CD14-positive monocyte (primary cell): ENCODE measurements at regions not wholly inside any gene's neighbourhood (a gene's known extent, or its start where the extent isn't known, plus 50 kb on each side); places are given as distances from the start of the nearest gene placed in this dataset.

Source experiments
- DNase-seq, 3 donors: peaks; one replicate each; pipeline ENCODE4 v3.0.0-alpha.2; 2011 to 2022
- H2AFZ ChIP-seq: 2 replicates; pipeline ENCODE4 v1.6.0; 2012; ENCODE audit warnings: mild to moderate bottlenecking, low read depth, low read length, inconsistent platforms; ENCODE audit not compliant: insufficient read depth, poor library complexity, severe bottlenecking
- H3K27ac ChIP-seq, 2 donors: 1 replicate in 1 of 2; 2 replicates in 1 of 2; pipeline ENCODE4 v1.5.1; 2012 to 2013; ENCODE audit warnings: low read length in 2 of 2, control low read depth in 1 of 2, inconsistent platforms in 1 of 2, low read depth in 1 of 2, mild to moderate bottlenecking in 1 of 2
- H3K27me3 ChIP-seq, 2 donors: one replicate each; pipeline versions ENCODE4 v1.6.0 to v1.6.1; 2011 to 2013; ENCODE audit warnings: low read length in 2 of 2; ENCODE audit not compliant: control insufficient read depth in 2 of 2, insufficient read depth in 2 of 2
- H3K36me3 ChIP-seq, 2 donors: replicated peaks in 1 of 2; 1 replicate in 1 of 2; 2 replicates in 1 of 2; pipeline versions ENCODE4 v1.5.1 to v1.6.1; 2012 to 2013; ENCODE audit warnings: low read length in 2 of 2, control low read depth in 1 of 2, inconsistent platforms in 1 of 2, mild to moderate bottlenecking in 1 of 2; ENCODE audit not compliant: insufficient read depth in 2 of 2, control insufficient read depth in 1 of 2
- H3K4me1 ChIP-seq, 2 donors: 1 replicate in 1 of 2; 2 replicates in 1 of 2; pipeline versions ENCODE4 v1.5.1 to v1.6.1; 2012 to 2013; ENCODE audit warnings: low read length in 2 of 2, control low read depth in 1 of 2, inconsistent platforms in 1 of 2, mild to moderate bottlenecking in 1 of 2, moderate library complexity in 1 of 2; ENCODE audit not compliant: insufficient read depth in 2 of 2, control insufficient read depth in 1 of 2
- H3K4me2 ChIP-seq: replicated peaks from 2 replicates; pipeline ENCODE3; 2012; ENCODE audit warnings: low read length, moderate library complexity, mild to moderate bottlenecking; ENCODE audit not compliant: poor library complexity, severe bottlenecking; ENCODE audit errors: extremely low read depth
- H3K4me3 ChIP-seq, 3 experiments: fragments of 200-600 bp in 1 of 3; sonication (generic) in 1 of 3; replicated peaks in 1 of 3; 1 replicate in 2 of 3; 2 replicates in 1 of 3; pipeline ENCODE4 v1.5.1; 2011 to 2013; ENCODE audit warnings: low read length in 3 of 3, mild to moderate bottlenecking in 3 of 3, control low read depth in 2 of 3, low read depth in 2 of 3, inconsistent platforms in 1 of 3, moderate library complexity in 1 of 3
- H3K79me2 ChIP-seq: 2 replicates; pipeline ENCODE4 v1.6.0; 2012; ENCODE audit warnings: mild to moderate bottlenecking, control low read depth, inconsistent platforms, low read length, moderate library complexity; ENCODE audit not compliant: insufficient read depth
- H3K9ac ChIP-seq: 2 replicates; pipeline ENCODE4 v1.6.0; 2017; ENCODE audit warnings: low read length, mild to moderate bottlenecking; ENCODE audit not compliant: insufficient read depth, poor library complexity, severe bottlenecking
- H3K9me3 ChIP-seq, 2 donors: replicated peaks in 1 of 2; 1 replicate in 1 of 2; 2 replicates in 1 of 2; pipeline versions ENCODE4 v1.5.1 to v1.6.1; 2012 to 2013; ENCODE audit warnings: low read length in 2 of 2, control low read depth in 1 of 2; ENCODE audit not compliant: control insufficient read depth in 1 of 2, insufficient read depth in 1 of 2
- H4K20me1 ChIP-seq: 2 replicates; pipeline ENCODE4 v1.6.0; 2012; ENCODE audit warnings: mild to moderate bottlenecking, low read length, control low read depth, moderate library complexity; ENCODE audit not compliant: insufficient read depth
- H3K27ac Mint-ChIP-seq, 7 donors: one replicate each; pipeline ENCODE4 v1.8.0; 2020; ENCODE audit warnings: mild to moderate bottlenecking in 7 of 7, mixed read lengths in 7 of 7, moderate library complexity in 6 of 7, inconsistent platforms in 2 of 7
- H3K27me3 Mint-ChIP-seq, 3 donors: one replicate each; pipeline ENCODE4 v1.8.0; 2021 to 2022; ENCODE audit warnings: low read depth in 3 of 3, mild to moderate bottlenecking in 3 of 3, mixed read lengths in 3 of 3, moderate library complexity in 3 of 3, inconsistent platforms in 1 of 3
- H3K36me3 Mint-ChIP-seq, 2 donors: one replicate each; pipeline ENCODE4 v1.8.0; 2020; ENCODE audit warnings: mixed read lengths in 2 of 2, inconsistent platforms in 1 of 2, mild to moderate bottlenecking in 1 of 2
- H3K4me1 Mint-ChIP-seq: one replicate; pipeline ENCODE4 v1.8.0; 2020; ENCODE audit warnings: mild to moderate bottlenecking, mixed read lengths
- H3K4me3 Mint-ChIP-seq, 2 donors: one replicate each; pipeline ENCODE4 v1.8.0; 2020; ENCODE audit warnings: mild to moderate bottlenecking in 2 of 2, mixed read lengths in 2 of 2, moderate library complexity in 1 of 2
- H3K9me3 Mint-ChIP-seq, 7 donors: one replicate each; pipeline ENCODE4 v1.8.0; 2020 to 2022; ENCODE audit warnings: mixed read lengths in 7 of 7, mild to moderate bottlenecking in 6 of 7, moderate library complexity in 6 of 7, inconsistent platforms in 2 of 7
- WGBS: methylation state at CpG from one replicate; pipeline ENCODE4 v1.1.5; 2013; ENCODE audit warnings: missing lambda C conversion rate; ENCODE audit not compliant: insufficient coverage; 5-methylcytosine and 5-hydroxymethylcytosine counted together
- intact Hi-C, 2 donors: fragments of 100-400 bp; cut with micrococcal nuclease; formaldehyde crosslinking; loops; one replicate each; pipeline versions ENCODE4 v1.15.0 to v1.15.1; 2023
- TF ChIP-seq, protein P1 (sequence below): fragments of 200-600 bp; IDR thresholded peaks from one replicate; pipeline ENCODE4 v1.8.0; 2022; ENCODE audit warnings: antibody characterized with exemption, mild to moderate bottlenecking

DNA sequence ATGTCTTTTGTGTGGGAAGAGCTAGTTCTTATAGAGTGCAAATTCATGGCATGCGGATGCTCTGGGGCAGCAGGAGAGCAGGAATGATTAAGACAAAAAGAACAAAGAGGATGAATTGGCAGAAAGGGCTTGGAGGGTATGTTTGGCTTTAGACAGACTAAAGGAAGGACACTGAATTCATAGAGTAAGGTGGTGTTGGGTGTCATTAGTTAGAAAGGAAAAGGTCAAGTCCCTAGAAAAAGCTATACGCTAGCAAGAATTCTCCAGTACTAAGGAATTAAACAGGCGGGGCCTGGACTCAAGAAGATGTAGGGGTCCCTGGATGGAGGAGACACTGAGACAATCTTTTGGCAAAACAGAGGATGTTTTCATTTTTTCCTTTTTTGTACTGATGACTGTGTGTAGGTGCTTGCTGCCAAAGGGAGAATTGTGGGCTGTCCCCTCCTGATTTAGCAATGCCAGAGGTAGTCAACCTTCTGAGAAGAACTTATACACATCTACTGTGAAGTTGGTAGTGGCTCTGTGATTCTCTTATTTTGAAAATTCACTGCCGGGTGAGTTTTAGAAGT lies 391.0 kb downstream of the SPRY1 start:
- DNase-seq: no peak
- TF ChIP-seq, protein P1, sequence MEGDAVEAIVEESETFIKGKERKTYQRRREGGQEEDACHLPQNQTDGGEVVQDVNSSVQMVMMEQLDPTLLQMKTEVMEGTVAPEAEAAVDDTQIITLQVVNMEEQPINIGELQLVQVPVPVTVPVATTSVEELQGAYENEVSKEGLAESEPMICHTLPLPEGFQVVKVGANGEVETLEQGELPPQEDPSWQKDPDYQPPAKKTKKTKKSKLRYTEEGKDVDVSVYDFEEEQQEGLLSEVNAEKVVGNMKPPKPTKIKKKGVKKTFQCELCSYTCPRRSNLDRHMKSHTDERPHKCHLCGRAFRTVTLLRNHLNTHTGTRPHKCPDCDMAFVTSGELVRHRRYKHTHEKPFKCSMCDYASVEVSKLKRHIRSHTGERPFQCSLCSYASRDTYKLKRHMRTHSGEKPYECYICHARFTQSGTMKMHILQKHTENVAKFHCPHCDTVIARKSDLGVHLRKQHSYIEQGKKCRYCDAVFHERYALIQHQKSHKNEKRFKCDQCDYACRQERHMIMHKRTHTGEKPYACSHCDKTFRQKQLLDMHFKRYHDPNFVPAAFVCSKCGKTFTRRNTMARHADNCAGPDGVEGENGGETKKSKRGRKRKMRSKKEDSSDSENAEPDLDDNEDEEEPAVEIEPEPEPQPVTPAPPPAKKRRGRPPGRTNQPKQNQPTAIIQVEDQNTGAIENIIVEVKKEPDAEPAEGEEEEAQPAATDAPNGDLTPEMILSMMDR: no peak
- WGBS: 96% methylated on average over 3 of the region's 4 CpGs

DNA sequence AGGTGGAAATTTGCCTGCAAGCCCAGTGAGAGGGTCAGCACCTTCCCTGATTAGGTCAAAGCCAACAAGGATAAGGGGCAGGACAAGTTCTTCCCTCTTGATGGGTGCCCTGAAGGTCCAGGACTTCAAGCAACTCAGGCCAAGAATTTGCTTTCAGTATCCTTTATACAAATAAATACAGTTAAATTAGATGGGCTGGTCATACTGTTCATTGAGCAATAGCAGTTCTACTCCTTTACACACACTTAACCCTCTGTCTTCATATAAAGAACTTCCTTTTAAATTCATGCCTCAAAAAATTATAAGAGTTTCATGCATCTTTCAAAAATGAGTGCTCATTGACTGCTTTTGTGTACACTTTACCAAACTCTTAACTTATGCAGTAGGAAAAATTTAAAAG lies 392.0 kb downstream of the SPRY1 start:
- Histone ChIP-seq H3K27me3 (no peaks in the 10 kb centered on the region), H4K20me1 (no peaks in the 10 kb centered on the region), H3K36me3 (no peaks in the 10 kb centered on the region), H3K9me3 (no peaks in the 10 kb centered on the region), H3K4me1 (no peaks in the 10 kb centered on the region), H3K4me2 (no peak overlapping the region), H3K4me3 (no peak overlapping the region), H3K79me2 (no peaks in the 10 kb centered on the region), H3K27ac (no peak overlapping the region), H3K9ac (no peak overlapping the region), H2AFZ (no peak overlapping the region)
- H3K27me3 Mint-ChIP-seq: peaks cover 0 to 2% (median 0%) of the 10 kb centered on the region in 3 donors
- no peaks in the 10 kb centered on the region for H3K4me1 Mint-ChIP-seq
- no peak for DNase-seq
- H3K9me3 Mint-ChIP-seq: peaks cover 0 to 2% (median 0%) of the 10 kb centered on the region in 7 donors
- TF ChIP-seq, protein P1: no peak
- no peak overlapping the region for H3K27ac Mint-ChIP-seq
- intact Hi-C loops: no loop called here
- no peaks in the 10 kb centered on the region for H3K36me3 Mint-ChIP-seq
- H3K4me3 Mint-ChIP-seq: no peak overlapping the region

More for the DNA sequence above, 391.0 kb downstream of the SPRY1 start:
- H3K4me2 ChIP-seq: no peak overlapping the region
- H3K4me1 ChIP-seq: no peaks in the 10 kb centered on the region
- intact Hi-C loops: no loop called here
- H4K20me1 ChIP-seq: no peaks in the 10 kb centered on the region
- H3K4me3 Mint-ChIP-seq: no peak overlapping the region
- H3K79me2 ChIP-seq: no peaks in the 10 kb centered on the region
- no peaks in the 10 kb centered on the region for H3K27me3 ChIP-seq
- no peaks in the 10 kb centered on the region for H3K9me3 ChIP-seq
- H3K36me3 ChIP-seq: no peaks in the 10 kb centered on the region
- H3K9me3 Mint-ChIP-seq: peaks cover 0 to 2% (median 0%) of the 10 kb centered on the region in 7 donors
- H3K9ac ChIP-seq: no peak overlapping the region
- H3K27ac Mint-ChIP-seq: no peak overlapping the region
- H3K4me1 Mint-ChIP-seq: no peaks in the 10 kb centered on the region
- no peak overlapping the region for H3K4me3 ChIP-seq
- no peak overlapping the region for H3K27ac ChIP-seq
- H3K27me3 Mint-ChIP-seq: peaks cover 0 to 2% (median 0%) of the 10 kb centered on the region in 3 donors
- no peak overlapping the region for H2AFZ ChIP-seq
- no peaks in the 10 kb centered on the region for H3K36me3 Mint-ChIP-seq
